T1000 (cell line): ENCODE measurements at regions not wholly inside any gene's neighbourhood (a gene's known extent, or its start where the extent isn't known, plus 50 kb on each side); places are given as distances from the start of the nearest gene placed in this dataset.
"Not testable (repeated sequence)": the region's sequence is repeated elsewhere in the genome, so short reads cannot be mapped to it uniquely, and the experiment has no call there.

Experiments used
- DNase-seq: peaks from one replicate; lab custom pipeline; 2025; ENCODE audit warnings: mixed read lengths; lab: John Stamatoyannopoulos, UW

DNA sequence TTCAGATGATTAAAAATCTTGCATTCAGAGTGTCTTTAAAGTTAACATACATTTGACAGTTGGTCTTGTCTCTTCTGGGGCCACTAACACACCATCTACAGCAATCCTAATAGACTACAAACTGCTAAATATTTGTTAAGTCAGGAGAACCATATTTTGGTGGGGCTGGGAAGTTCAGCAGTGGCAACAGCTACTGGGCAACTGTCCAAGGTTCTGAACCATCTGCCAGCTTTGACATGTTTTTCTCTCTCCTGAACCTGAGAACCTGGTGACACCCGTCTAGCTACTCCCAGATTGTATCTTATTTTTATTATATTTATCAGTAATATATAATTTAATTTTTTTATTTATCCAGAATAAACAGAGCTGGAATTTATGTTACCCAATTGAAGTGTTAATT lies 199.0 kb upstream of the DPYD start:
- DNase-seq = no peak

DNA sequence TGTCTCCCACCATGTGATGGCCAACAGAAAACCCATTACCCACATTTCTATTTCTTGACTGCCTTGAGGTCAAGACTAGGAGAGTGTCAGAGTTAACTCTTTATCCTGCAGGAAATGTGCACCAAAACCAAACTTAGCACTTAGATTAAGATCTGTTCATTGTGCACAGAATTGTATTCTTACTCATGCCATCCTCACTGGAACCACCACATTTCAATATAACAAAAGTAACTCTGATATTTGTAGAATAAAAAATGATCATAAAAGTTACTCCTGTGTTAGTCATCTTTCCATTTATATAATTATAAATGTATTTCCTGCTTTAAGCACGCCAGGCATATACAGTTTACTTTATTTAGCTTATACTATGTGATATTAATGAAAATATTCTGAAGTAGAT lies 193.0 kb upstream of the DPYD start:
- DNase-seq = no peak

DNA sequence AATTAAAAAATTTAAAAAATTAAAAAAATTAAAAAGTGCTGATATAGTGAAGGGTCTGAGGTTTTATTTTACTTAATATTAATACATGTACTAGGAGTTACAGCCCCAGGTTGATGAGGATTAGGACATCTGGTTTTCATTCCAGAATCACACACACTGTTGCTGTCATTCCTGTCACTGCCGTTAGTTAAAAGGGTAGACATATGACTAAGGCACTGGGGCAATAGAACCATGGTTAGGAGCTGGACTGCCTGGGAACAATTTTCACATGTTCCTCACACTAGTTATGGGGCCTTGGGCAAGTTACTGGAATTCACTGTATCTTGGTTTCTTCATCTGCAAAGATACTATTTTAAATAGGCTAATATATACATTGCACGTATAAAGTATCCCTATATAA lies 191.8 kb upstream of the DPYD start:
- no peak for DNase-seq

DNA sequence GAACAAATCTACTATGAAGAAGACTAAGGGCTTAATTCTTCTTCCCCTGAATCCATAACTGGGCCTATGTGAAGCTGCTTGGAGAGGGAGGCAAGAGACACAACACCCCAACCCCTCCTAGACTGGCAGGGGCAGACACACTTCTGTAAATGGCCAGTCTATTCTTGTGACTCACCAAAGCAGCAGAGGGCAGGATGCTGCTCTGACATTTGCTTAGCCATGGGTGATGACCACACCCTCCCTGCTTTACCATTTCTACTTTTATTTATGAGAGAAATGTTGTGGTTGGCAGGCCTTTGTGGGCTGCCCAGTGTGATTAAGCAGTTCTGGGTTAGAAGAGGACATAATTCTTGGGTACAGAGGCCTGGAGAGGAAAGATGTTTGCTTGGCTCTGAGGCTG lies 189.8 kb upstream of the DPYD start:
- DNase-seq = no peak

DNA sequence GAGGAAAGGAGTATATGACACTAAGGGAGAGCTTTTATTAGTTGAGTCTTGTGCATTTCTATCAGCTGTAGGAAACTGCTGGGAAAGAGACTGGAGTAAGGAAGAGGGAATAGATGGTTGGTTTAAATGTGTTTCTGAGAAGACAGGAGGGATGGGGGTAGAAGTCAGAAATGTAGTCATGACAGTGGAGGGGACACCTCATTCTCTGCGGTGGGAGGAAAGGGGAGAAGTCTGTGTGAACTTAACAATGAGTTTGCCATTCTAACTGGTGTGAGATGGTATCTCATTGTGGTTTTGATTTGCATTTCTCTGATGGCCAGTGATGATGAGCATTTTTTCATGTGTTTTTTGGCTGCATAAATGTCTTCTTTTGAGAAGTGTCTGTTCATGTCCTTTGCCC lies 187.5 kb upstream of the DPYD start:
- not testable (repeated sequence) for DNase-seq

DNA sequence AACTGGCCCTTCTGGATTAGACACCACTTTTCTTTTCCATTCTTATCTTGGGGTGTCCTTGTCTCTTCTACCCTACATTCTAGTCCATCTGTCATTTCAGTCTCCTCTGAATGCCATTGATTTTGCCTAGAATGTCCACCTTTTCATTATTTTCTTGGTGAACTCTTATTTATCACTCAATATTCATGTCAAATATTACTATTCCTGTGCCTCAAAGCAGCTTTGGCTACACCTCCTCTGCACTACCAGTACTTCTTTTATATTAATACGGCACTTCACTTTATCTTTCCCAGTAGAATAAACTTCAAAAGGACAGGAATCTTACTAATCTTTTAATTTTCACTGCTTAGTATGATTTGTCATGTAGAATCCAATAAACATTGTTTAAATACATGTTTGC lies 186.4 kb upstream of the DPYD start:
- DNase-seq = no peak

DNA sequence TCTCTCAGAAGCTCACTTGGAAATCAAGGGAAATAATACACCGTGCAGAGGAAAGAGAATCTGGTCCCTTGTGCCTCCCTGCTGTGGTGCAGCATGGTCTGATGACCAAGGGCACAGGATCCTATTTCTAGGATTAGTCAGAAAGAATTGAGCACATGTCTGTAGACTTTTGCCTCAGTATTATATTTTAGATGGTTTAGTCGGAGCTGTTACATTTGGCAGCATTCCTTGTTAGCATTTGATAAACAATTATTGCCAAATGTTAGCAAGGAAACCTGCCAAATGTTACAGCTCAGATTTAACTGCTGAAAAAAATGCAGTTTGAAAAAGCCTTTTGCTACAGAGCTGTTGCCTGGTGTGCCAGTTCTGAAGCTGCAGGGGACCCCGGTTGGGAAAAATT lies 183.5 kb upstream of the DPYD start:
- DNase-seq = no peak

DNA sequence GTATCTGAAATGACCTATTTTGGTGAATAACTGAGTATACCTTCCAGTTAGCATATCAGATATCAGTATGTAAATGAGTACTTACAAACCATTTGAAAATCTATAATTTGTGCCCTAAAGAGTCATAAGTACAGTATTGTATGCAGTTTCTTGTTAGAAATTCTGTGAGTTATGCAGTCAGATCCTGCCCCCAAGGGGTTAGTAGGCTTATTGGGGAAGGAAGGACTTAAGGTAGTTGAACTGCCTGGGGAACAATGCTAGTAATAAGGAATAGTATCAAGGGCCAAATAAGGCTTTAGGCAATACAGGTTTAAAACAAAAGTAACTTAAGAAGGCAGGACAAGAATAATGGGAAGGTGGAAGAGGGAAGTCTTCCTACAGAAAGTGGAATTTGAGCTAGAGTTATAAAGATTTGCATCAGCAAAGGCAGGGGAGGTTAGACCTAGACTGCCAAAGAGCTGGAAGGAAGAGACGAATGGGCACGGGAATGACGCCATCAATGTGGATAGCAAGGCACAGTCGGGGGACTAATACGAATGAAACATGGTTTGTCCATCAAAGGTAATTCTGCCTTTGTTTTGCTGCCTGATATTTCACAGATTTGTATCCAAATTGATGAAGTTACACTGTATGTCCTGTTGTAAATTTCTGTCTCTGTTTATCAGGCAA lies 182.9 kb upstream of the DPYD start:
- no peak for DNase-seq

DNA sequence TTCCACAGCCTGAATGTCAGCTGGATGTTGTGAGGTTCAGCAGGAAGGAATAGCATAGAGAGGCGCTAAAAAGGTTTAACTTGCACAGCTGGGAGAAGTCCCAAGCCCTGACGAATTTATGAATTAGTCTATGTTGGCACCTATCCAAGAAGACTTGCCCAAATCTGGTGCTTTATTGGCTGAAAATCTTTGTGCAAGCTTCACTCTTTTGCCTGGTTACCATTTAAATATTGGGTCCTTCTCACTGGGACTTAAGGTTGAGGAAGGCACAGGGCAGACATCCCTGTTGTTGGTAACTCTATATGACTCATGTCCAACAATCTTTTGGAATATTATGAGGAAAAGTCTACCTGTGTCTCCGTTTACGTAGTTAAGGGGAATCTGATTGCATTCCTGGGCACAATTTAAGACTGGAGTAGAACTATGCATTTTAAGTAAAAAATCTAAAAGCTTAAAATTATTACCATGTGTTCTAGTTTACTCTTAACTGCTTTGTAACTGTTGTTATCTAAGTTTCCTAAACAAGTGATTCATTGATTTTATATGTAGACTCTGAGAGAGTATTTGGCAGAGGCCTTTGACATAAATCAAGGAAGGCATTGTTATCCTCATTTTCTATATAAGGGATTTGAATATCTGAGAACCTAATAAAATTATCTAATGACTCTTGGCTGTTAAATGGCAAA lies 181.7 kb upstream of the DPYD start:
- no peak for DNase-seq

DNA sequence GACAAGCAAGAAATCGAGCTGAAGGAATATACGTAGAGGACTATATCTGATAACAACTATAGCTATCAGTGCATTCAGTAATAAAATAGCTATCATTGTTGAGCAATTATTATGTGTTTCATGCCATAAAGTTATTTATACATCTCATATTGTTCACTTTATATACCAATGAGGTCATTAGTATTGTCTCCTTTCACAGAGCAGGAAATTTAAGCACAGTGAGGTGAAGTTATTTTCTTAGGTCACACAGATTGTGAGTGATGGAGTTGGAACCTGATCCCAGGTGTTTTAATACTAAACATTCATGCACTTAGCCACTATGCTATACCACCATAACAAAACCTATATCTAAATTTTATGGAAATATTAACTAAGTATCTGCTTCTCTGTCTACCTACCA lies 180.5 kb upstream of the DPYD start:
- no peak for DNase-seq

DNA sequence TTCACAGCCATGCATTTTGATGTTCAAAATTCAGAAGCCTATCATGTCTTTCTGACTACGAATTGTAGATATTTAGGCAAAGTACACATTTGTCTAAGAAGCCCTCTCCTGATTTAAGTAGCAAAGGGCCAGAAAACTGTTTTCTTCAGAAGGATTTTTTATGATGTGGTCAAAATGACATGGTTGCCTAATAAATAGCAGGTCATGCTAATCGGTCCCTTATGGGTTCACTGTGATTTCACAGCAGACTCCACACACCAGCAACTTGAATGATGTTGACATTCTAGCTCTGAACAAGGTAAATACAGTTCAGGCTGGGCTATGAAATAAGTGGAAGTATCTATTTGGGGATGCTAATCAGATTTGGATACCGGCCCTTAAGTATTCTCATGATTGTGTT lies 178.7 kb upstream of the DPYD start:
- DNase-seq = no peak

DNA sequence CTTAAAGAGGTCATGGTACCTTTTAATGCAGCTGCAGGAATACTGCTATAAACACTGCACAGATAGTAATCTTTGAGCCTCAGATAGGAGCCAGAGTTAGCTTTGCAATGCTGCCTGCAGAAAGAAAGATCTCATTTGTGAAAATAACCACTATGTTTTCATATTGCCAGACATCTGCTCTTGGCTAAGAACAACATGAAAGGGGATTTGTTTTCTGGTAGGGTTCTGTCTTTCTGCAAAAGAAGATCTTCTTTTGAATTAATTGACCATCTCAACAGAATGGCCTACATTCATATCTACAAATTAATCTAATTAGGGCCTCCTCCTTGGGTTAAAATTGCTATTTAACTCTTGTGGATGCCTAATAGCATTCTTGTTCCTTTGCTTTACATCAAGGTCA lies 177.6 kb upstream of the DPYD start:
- no peak for DNase-seq

DNA sequence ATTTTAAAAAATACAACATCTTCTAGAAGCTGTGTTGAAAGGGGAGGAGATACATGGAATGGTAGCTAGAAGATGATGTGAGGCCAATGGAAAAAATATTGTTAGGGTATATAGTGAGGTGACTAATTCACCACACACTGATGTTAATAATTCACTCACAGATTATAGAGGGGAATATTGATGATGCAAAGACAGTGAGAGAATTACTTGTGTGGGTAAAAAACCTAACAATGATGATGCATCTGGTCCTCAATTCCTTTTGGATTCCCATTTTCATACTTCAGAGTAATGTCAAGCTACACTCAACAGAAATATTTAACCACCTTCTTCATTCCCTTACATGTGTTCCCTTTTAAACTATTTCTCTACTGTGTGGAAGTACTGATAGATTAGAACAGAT lies 169.5 kb upstream of the DPYD start:
- DNase-seq = no peak

DNA sequence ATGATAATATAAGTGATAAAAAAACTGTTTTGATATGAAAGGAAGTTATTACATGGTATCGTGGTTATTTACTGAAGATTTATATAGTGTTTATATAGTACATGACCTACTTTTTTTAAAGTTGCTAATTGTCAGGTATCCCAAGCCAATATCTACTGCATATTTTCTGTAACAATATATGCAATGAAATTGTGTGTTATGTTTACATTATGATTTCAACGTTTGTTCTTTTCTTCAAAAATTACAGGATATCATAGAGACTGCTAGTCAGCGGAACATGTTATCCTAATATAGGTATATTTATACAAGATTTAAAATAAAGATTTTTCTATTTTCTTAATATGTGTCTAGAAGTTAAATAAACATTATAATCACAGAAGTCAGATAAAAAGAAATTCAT lies 167.5 kb upstream of the DPYD start:
- no peak for DNase-seq

DNA sequence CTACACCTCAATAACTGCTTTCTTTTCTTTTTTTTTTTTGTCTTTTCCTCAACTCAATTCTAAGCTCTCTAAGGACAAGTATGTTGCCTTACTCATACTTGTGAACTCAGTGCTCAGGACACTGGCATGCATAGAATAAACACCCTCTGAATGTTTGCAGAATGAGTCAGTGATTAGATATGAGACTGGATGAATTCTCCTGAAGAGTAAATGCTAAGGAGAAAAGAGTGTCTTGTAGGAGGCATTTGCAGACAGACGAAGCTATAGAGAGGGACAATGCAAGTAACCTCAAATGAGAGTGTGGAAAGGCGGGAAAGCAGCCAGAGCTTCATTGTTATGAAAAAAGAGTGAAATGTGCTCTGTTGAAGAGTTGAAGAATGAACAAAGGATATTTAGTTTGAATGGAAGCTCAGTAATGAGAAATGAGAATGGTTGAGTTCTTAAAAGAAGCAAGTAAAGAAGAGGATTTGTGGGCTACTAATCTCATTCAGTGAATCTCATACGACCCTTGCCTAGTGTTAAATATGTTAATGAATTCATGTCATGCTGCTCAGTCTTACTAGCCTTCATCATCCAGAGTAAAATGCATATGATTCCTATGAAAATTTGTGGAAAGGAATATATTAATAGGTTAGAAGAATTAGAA lies 166.1 kb upstream of the DPYD start:
- peak; percentile 36 for DNase-seq

DNA sequence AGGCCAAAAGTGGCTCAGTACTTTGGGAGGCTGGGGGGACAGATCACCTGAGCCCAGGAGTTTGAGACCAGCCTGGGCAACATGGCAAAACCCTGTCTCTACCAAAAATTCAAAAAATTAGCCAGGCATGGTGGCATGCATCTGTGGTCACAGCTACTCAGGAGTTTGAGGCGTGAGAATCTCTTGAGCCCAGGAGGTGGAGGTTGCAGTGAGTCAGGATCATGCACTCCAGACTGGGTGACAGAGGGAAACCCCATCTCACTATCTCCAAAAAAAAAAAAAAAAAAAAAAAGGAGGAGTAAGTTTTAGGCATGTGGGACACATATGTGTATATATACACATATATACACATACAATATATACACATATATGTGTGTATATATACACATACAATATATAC lies 165.3 kb upstream of the DPYD start:
- peak; percentile 21 for DNase-seq

DNA sequence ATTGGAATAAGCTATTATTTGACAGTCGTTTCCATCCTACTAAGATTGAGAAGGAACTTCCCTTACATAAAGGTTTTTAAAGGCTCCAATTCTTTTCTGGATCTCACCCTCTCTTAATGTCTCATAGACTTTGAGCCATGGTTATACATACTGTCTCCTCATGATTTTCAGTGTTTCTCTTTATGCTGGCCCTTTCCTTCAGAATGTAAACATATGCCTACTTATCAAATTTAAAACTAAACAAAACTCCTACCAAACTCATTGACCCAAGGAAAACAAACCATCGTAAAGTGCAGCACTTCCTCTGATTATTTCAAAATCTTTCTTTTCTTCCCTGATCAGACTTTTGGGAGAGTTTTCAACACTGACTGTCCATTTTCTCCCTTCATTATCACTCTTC lies 163.4 kb upstream of the DPYD start:
- DNase-seq = no peak

DNA sequence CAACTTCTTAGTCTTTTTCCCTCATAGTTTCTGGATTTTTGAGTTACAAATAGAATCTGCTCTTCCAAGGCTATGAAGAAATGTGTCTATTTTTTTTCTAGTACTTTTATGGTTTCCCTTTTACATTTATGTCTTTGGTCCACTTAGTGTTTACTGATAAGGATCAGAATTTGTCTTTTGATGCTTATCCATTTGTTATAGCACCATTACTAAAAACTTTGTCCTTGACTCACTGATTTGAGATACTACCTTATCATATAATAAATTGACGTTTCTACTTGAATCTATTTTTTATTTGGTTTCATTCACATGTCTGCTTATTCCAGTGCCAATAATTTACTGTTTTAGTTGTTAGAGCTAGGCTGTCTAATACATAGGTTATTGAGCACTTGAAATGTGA lies 161.1 kb upstream of the DPYD start:
- DNase-seq = no peak

DNA sequence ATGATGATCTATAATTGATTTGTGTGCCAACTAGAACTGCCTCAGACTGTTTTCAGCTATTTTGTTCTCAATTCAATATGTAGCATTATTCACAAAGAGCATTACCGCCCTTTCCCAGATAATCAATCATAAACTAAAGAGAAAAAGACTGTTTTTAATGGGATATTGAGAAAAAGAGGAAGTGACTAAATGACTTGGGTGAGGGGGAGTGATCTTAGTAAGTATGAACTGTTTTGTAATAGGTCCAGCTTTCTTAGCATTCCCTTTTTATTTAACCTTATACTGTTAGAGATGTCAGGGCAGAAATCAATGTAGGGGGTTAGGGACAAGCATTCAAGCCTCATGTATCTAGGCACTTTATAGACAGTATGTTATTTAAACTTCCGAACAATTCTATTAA lies 157.8 kb upstream of the DPYD start:
- DNase-seq = no peak

DNA sequence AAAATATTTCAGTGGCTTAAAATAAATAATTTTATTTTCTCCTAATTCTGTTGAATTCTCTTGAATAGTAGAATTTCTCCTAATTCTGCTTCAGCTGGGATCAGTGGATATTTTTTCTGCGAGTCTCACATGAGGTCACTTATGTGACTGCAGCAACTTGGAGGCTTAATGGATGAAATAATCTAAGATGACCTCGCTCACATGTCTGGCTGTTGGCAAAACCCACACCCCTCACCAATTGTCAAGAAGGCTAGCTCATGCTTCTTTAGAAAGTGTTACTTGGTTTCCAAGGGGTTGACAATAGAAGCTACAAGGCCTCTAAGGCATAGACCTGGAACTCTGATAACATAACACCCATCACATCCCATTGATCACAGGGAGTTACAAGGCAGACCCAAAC lies 156.9 kb upstream of the DPYD start:
- no peak for DNase-seq

DNA sequence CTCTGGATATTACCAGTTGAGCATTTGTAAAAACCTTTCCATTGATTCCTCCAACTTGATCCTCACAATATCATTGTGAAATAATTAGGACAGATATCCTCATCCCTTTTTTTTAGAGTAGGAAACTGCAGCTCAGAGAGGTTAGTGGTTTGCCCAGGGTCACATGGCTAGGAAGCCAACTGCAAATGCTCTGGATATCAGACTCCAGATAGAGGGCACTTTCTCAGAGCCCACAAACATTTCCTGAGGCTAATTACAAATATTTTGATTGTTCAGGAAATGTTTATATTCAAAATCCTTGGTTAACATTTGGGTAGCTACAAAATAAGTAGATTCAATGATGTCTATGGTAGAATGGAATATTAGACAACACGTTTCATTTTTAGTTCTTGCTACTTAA lies 154.8 kb upstream of the DPYD start:
- no peak for DNase-seq

DNA sequence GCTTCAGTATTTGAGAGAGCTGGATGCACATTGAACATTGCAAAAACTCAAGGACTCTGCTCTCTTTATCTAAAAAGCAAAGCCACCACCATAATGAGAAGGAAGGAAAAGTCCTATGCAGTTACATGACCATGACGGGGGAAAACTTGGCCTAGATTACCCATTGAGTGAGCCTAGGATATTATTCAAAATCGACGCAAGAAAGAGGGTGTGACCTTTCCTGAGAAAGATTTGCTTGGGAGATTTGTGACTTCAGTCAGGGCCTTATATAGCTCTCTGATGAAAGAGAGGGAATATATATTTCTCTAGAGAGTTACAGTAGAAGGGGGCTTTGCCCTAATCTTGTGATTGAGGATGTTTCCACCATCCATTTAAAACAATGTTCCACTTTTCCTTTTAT lies 153.0 kb upstream of the DPYD start:
- no peak for DNase-seq

DNA sequence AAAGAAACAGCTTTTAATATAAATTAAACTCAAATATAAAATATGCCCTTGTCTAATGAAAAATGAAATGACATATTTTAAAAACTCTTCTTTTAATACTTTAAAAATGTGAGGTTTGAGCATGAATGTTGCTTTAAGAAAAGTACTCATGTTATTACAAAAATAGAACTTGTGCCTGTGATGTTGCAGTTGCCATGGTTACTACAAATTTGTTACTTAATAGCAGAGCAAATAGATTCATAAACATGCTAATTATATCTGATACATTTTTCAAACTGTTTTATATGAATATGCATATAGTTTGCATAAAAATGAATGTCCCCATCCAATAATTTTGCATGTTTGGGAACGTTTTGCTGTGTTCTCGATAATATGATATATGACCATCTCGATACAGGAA lies 152.3 kb upstream of the DPYD start:
- no peak for DNase-seq

DNA sequence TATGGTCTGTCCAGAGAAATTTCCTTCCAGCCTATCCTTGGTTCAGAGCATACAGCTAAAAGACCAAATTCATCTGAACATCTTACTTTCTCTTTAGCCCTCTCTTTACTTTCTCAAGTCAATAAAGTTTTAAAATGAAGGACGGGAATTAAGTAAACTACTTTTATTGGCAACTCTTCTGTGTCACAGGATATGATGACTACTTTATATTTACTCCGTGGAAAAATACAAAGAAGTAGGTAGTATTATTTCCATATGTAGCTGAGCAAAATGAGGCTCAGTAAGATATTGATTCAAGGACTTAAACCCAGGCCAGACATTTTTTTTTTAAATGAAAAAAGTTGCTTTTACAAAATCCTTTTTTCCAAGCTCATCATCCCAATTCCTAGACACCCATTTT lies 151.2 kb upstream of the DPYD start:
- no peak for DNase-seq
